GM19455 (cell line): ENCODE measurements at regions not wholly inside any gene's neighbourhood (a gene's known extent, or its start where the extent isn't known, plus 50 kb on each side); places are given as distances from the start of the nearest gene placed in this dataset.

ENCODE experiments used
- ATAC-seq: cut with Tn5 transposase; IDR thresholded peaks from one replicate; pipeline ENCODE4 v1.9.1; 2021; ENCODE audit not compliant: unreplicated experiment

DNA sequence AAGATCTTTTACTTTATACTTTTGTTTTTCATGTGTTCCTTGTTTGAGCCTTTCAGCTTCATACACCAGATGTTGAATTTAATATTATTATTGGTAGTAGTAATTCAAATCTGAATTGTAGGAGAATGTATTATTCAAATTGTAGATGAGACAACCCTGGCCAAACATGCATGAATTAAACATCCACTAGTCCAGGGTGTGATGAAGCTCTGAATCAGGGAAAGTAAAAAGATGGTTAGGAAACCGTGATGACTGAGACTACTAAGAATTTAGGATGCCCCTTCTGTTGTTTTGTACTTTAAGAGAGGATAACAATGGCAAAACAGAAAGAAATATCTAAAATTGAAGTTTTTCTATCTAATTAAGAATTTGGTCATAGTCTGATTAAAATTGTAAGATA, 227.8 kb upstream of the CDH2 start:
- ATAC-seq: no peak

DNA sequence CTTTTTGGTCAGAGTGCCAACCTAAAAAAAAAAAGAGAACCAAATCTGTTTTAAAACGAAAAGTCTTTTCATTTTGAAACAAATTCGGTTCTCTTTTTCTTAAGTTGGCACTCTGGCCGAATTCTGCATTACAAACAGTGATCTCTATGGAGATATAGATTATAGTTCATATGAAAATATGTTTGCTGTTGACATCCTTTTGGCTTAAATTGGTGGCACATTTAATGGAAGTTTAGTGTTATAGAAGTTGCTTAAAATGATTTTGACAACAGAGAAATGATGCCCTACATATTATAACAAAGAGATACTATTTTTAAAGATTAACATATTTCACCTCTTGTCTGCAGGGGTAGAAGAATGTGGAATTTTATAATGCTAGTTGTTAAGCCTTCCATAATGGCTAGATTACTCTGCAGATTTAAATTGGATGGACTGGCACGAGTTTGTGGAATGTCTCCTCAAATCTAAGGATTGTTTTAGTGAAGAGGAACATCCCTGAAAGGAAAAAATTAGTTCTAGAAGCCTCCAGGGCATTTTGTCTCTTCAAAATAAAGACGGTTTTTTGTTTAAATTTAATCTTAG, 222.9 kb upstream of the CDH2 start:
- ATAC-seq: no peak

DNA sequence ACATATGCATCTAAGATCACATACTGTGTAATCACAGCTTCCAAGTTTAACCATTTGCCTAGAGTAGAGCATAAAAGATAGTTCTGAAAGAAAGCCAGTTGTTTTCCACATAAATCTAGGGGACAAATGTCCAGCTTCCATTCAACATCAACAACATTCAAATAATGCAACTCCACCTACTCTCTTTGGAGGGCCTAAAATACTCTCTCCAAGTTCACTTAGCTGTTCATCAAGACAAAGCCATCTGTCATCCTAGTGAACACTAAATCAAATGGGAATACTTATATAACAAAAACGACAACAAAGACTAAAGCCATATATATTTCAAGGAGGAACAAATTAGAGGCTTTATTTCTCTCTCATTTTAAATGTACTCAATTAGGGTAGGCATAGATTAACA, 221.5 kb upstream of the CDH2 start:
- ATAC-seq: no peak

DNA sequence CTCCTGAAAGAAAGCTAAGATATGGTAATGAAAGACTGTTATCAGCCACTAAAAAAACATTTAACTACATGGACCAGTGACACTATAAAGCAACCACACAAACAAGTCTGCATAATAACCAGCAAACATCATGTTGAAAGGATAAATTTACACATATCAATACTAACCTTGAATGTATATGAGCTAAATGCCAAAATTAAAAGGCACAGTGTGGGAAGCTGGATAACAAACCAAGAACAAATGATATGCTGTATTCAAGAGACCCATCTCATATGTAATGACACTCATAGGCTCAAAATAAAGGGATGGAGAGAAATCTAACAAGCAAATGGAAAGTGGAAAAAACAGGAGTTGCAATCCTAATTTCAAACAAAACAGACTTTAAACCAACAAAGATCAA, 213.1 kb upstream of the CDH2 start:
- ATAC-seq: no peak

DNA sequence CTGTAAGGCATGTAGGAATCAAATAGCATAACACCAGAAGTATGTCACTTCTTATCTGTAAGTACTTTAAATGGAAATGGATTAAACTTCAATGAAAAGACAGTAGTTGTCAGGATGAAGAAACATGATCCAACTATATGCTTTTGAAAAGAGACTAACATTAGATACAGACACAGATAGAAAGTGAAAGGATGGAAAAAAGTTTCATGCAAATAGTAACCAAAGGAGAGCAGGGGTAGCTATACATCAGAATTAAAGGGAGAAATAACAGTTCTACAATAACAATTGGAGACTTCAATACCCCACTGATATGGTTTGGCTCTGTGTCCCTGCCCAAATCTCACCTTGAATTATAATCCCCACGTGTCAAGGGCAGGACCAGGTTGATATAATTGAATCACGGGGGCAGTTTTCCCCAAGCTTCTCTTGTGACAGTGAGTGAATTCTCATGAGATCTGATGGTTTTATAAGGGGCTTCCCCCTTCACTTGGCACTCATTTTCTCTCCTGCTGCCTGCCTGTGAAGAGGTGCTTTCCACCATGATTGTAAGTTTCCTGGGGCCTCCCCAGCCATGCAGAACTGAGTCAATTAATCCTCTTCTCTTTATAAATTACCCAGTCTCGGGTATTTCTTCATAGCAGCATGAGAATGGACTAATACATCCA, 205.4 kb upstream of the CDH2 start:
- ATAC-seq: no peak

DNA sequence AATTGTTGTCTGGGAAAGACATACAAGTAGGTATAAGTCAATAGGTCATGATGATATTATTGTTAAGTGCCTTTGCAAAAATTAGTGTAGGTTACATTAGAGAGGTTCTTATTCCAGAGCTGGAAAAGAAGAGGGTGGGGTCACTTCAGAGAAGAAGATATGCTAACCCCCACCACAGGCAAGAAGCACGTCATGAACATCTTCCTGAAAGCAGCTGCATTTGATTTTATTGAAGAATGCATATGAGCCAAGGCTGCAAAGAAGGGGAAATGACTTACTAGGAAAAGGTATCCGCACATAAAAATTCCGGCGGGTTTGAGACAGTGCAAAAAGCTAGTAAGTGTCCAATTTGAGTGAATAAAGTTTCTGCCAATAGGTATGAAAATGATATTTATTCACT, 195.3 kb upstream of the CDH2 start:
- no peak for ATAC-seq

DNA sequence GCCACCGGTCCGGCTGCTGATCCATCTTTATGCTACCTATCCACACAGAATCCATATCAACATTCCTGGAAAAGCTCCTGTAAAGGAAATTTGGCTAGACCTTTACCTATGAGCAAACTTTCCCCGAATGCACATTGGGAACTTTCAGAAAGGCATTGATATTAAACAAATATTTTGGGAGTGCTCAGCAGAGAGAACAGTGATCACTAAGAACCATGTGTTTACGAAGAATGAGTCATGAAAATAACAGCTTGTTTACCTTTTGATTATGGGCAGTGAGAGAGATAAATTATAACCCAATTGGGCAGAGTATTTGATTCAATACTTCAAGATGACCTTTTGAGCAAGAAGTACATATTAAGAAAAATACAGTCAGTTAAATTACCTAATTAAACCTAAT, 189.7 kb upstream of the CDH2 start:
- no peak for ATAC-seq

DNA sequence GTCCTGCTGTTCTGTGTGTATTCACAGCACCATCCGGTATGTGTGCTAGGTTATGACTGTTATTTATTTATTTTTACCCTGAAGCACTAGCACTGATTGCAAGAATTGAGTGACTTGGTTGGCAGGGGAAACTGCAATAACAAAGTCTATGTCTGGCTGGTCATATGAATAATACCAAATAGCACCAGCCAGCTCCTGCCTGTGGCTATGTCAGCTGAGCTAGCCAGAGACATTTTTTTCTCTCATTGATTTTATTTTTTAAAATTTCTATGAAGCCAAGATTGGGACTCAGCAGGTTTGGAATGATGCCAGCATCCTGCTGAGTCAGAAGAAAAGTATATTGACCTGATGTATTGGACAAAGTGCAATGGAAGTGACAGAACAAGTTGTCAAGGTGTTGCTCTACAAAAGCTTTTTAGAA, 188.5 kb upstream of the CDH2 start:
- no peak for ATAC-seq

DNA sequence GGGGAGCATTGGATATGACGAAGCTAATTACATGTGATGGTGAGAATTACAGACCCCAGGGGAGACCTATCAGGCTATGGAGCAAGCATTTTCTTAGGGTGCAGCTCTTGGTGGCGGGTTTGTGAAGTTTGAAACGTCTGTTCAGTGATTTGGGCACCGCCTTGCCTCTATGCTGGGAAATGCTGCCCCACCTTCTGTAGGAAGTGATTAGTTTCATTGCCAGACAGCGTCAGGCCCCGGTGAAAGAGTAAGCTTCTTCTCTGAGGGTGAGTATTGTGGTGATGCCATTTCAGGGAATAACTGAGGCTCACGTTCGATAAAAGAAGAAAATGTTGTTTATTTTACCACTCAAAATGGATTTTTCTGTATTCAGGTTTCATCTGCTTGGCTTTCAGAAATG, 186.2 kb upstream of the CDH2 start:
- no peak for ATAC-seq

DNA sequence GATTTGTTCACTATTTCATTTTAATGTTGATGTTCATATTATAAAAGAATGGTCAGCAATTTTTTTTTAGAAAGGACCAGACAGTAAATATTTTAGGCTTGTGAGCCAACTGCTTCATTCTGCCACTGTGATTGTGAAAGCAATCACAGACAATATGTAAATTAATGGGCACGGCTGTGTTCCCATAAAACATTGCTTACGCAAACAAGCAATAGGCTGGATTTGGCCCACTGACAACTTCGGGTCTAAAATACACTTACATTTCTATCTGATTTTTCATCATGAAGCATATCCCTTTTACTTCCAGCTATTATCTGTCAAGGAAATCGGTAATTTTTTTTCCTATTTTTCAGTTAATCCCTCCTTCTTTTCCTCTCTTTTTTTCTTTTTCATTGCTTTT, 182.2 kb upstream of the CDH2 start:
- no peak for ATAC-seq

DNA sequence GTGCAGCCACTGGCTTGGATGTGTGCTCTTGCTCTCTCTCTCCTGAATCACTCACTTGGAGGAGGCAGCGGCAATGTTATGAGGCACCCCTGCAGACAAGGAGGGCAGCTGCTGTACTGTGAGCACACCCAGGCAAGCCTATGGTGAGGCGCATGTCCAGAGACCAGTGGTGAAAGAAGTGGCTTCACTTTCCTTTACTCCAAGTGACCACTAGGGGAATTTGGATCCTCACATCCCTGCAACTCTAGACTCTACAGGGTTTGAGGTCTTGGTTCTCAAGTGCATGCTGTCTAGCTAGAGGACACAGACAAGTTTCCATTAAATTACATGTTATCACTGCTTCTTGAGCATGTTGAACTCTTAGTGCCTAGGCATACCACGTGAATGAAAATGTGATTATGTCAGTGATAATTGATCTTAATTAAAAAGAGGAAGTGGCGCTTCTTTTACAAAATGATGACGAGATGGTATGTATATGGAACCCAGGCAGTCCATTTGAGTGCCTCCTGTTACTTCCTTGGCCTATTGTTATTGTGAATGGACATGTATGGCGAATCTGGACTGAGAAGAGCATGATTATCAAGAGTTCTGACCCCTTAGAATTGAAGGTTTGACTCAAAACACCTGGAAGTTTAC, 181.0 kb upstream of the CDH2 start:
- ATAC-seq: no peak

DNA sequence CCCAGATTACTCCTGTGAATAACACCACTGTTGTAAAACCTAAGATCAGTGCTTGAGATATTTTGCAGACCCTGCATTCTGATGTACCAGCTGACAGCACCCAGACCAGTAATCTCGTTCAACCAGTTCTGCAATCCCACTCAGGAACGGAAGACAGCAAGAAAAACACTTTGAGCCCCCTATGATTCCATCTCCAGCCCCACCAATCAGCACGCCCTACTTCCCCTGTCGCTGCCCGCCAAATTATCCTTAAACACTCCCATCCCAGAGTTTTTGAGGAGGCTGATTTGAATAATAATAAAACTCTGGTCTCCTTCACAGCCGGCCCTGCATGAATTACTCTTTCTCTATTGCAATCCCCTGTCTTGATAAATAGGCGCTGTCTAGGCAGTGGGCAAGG, 173.9 kb upstream of the CDH2 start:
- ATAC-seq: no peak

DNA sequence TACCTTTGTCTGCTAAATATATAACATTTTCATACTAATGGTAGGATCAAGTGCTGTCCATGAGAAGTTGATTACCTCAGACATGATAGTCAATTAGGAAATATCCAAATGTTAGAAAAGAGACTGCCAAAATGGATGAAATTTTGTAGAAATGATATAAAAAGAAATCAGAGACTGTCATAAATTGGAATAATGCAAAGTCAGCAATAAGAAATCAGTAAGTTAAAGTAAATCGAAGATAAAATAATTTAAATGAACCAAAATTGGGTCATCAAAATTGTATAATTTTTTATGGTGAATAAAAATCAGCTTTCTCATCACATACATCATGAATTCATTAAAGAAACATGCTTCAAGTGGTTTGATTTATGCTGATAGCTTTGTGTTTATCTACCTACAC, 165.3 kb upstream of the CDH2 start:
- ATAC-seq: no peak

DNA sequence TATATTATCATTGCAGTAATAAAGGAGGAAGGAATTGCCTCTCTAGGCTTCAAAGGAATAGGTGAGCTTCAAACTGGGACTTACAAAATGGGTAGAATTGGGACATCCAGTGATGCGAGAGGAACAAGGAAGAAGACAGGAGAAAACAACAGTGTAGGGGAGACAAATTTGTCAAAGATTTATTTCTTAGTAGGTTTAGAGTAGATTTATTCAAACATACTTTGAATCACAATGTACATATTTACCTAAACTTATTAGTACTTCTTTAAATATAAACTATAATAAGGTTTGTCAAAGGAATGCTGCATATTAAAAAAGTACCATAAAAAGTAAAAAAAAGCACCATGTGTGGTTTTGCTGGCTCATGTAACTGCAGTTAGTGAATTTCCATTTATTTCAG, 161.4 kb upstream of the CDH2 start:
- no peak for ATAC-seq

DNA sequence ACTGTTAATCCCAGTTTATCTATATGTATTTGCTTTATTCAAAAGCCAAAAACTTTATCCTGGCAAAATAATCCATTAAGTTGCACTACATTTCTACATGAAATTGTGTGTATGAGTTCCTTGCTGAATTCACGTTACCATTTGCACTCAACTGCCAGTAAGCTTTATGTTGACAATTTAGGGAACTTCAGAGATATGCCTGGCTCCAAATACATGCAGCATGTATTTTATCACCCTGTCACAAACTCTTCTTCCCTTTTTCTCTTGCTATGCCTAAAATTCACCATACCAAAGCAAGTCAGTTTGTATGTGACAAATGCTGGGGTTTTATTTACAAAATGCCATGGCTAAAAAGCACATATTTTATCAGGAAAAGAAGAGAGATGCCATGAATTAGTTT, 157.6 kb upstream of the CDH2 start:
- ATAC-seq: no peak

DNA sequence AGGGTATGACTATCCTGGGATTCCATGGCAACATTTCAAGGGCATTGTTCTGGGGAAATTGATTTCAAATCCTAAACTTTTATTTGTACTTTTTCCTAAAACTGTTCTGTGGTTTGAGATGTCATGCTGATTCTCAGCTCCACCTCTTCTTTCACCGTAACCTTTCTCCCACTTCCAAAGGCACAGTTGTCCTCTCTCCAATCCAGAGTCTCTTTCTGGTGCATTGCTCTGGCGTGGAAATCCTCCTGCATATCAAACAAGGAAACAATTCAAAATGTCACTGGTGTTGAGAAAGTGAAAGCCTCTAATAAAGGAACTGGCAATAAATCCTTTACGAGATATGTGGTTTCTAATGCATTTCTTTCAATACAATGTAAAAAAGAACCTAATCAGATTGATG, 155.1 kb upstream of the CDH2 start:
- no peak for ATAC-seq

DNA sequence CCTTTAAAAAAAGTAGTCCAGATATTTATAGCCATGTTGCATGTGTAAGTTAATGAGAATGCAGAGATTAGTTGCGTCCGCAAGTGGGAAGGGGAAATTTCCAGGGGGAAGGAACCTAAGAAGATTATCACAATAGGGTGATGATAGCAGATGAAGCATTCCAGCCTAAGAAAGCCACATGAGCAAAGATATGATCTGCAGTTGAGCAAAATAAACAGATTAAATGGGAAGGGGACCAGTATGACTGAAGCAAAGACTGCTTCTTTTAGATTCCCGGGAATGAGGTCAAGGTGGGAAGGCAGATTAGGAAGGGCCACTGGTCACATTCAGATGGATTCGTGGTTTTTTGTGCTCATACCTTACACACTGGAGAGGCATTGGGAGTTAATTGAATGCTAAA, 154.6 kb upstream of the CDH2 start:
- ATAC-seq: no peak

DNA sequence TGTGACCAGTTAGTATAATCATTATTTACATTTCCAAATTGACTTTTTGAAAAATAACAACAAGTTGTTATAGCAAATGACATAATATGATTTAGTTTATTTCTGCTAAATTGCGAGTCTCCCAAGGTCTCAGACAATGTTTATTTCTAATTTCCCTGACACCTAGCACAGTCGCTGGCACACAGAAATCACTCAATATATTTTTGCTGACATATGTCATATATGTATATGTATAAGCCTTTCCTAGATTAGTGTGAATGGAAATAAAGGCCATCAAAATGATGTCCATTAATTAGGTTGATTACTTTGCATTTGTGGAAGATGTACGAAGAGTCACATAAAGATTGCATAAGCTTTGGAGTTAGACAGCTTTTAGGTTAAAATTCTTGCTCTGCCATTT, 136.7 kb upstream of the CDH2 start:
- ATAC-seq: no peak

DNA sequence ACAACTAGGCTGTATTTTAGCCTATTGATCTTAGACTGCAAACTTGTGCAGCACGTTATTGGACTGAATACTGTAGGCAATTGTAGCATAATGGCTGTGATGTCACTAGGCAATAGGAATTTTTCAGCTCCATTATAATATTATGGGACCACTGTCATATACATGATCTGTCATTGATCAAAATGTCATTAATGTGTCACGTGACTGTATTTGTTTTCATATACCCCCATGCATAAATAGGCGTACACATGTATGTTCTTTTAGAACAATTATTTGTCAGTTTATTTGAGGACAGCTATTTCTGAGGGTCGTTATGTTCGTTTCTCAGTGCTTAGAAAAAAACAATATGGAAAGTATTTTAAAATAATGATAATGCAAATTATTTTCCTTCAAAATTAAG, 111.9 kb upstream of the CDH2 start:
- no peak for ATAC-seq

DNA sequence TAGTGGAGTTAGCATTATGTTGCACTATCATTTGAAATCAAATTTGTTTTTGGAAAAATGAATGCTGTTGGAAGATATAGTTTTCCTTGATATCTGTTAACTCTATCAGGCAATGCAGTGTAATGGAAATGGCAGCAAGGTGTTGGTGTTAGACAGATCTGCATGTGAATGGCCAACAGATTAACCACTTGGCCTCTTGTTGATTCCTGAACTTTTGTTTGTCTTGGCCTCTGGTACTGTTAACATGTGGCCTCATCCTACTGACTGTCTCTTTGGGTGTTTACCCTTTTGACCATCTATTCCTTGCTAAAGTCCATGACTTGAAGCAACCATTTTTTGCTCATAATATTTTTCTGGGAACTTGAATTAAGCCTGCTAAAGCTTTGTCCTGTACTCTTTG, 110.2 kb upstream of the CDH2 start:
- no peak for ATAC-seq

DNA sequence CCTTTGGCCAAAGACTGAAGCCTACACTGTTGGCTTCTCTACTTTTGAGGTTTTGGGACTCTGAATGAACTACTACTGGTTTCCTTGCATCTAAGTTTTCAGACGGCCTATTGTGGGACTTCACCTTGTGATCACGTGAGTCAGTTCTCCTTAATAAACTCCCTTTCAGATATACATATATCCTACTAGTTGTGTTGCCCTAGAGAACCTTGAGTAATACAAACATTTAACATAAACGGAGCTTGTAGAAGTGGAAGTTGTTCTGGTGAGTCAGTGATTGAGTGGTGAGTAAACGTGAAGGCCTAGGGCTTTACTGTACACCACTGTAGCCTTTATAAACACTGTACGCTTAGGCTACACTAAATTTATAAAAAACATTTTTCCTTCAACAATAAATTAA, 107.2 kb upstream of the CDH2 start:
- no peak for ATAC-seq

DNA sequence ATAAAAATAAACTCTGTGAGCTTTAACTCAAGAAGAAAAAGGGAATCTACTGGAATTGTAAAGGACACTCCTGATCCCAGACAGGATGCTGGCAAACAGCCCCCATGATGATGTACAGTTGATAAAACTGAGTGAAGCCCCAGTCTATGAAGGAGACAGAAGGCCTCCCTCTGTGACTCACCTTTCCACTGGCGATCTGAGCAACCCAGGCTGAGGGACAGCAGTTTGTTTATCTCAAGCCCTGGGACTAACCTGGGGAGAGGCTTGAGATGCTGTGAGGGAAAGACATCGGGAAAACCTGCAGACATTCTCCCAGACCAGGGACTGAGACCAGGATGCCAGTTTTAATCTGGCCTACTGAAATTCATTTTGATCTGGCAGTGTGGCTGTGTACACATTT, 104.5 kb upstream of the CDH2 start:
- no peak for ATAC-seq

DNA sequence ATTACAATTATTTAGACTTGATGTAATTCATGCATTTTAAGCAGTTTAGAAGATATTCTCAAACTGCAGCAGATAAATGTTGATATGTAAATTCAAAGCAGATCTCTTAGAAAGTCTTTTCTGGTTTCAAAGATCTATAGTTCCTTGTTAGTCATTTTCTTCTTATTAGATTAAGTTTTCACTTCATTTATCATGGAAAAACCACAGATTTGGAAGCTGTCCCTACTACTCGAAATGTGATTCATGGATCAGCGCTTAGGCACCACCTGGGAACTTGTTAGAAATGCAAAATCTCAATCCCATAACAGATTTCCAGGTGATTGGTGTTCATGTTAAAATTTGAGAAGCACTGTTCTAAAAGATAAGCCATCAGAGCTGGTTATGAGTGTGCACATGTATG, 92.8 kb upstream of the CDH2 start:
- no peak for ATAC-seq
